Suprapubic skin (tissue), 4 donors: ENCODE measurements at regions not wholly inside any gene's neighbourhood (a gene's known extent, or its start where the extent isn't known, plus 50 kb on each side); places are given as distances from the start of the nearest gene placed in this dataset.

Experiments
- DNase-seq, 2 donors: peaks; one replicate each; pipeline ENCODE4 v3.0.0-alpha.2; 2019; ENCODE audit warnings: low spot score in 2 of 2
- H3K27ac ChIP-seq: fragments of 200-600 bp; sonication (generic); one replicate; pipeline ENCODE4 v1.5.1; 2019
- H3K27me3 ChIP-seq: fragments of 200-600 bp; sonication (generic); one replicate; pipeline ENCODE4 v1.5.1; 2019
- H3K36me3 ChIP-seq: fragments of 200-600 bp; sonication (generic); one replicate; pipeline ENCODE4 v1.5.1; 2019
- H3K4me1 ChIP-seq: fragments of 200-600 bp; sonication (generic); one replicate; pipeline ENCODE4 v1.5.1; 2019
- H3K4me3 ChIP-seq: fragments of 200-600 bp; sonication (generic); one replicate; pipeline ENCODE4 v1.5.1; 2019; ENCODE audit warnings: mild to moderate bottlenecking
- H3K9me3 ChIP-seq: fragments of 200-600 bp; sonication (generic); one replicate; pipeline ENCODE4 v1.5.1; 2019
- CTCF ChIP-seq, 2 donors: fragments of 200-600 bp in 1 of 2; fragments of 450-650 bp in 1 of 2; sonication (generic) in 1 of 2; IDR thresholded peaks; one replicate each; pipeline ENCODE4 v1.5.1; 2016 to 2019; ENCODE audit warnings: antibody characterized with exemption in 2 of 2, mild to moderate bottlenecking in 1 of 2, moderate library complexity in 1 of 2
- EP300 ChIP-seq: sonication (generic); formaldehyde crosslinking; IDR thresholded peaks from one replicate; pipeline ENCODE4 v1.6.1; 2017; ENCODE audit warnings: antibody characterized with exemption
- POLR2A ChIP-seq, 2 donors: fragments of 450-650 bp; IDR thresholded peaks; one replicate each; pipeline ENCODE4 v1.6.1; 2017; ENCODE audit warnings: antibody characterized with exemption in 2 of 2, mild to moderate bottlenecking in 2 of 2, moderate library complexity in 2 of 2
- POLR2AphosphoS5 ChIP-seq, 3 donors: sonication (generic); formaldehyde crosslinking; IDR thresholded peaks; one replicate each; pipeline ENCODE4 v1.6.1; 2017; ENCODE audit warnings: antibody characterized with exemption in 3 of 3
- WGBS: methylation state at CpG from one replicate; pipeline ENCODE4 v1.1.5; 2018; 5-methylcytosine and 5-hydroxymethylcytosine counted together

GRCh38 chr6:7468382-7469081, 72.9 kb upstream of the DSP start:
- H3K4me3 ChIP-seq: peak overlapping the region; percentile 34
- no peaks in the 10 kb centered on the region for H3K9me3 ChIP-seq
- H3K27ac ChIP-seq: peak overlapping the region; percentile 12
- no peaks in the 10 kb centered on the region for H3K36me3 ChIP-seq
- peaks cover 18% of the 10 kb centered on the region for H3K4me1 ChIP-seq
- no peaks in the 10 kb centered on the region for H3K27me3 ChIP-seq
- 12% methylated on average over 21 of the region's 21 CpGs for WGBS
- no peak for DNase-seq
- TF ChIP-seq POLR2AphosphoS5 (IDR thresholded peaks at IDR 0.05) (no peak), POLR2A (IDR thresholded peaks at IDR 0.05) (no peak), CTCF (IDR thresholded peaks at IDR 0.05) (no peak), EP300 (no peak)

- H3K27ac ChIP-seq: no peak overlapping the region
- H3K4me1 ChIP-seq: peaks cover 13% of the 10 kb centered on the region
- H3K4me3 ChIP-seq: no peak overlapping the region
- H3K9me3 ChIP-seq: no peaks in the 10 kb centered on the region
- no peaks in the 10 kb centered on the region for H3K36me3 ChIP-seq
- no peak for DNase-seq
- no peaks in the 10 kb centered on the region for H3K27me3 ChIP-seq
- 57% methylated on average over 4 of the region's 4 CpGs for WGBS
- TF ChIP-seq POLR2AphosphoS5 (IDR thresholded peaks at IDR 0.05) (no peak), CTCF (IDR thresholded peaks at IDR 0.05) (no peak), POLR2A (IDR thresholded peaks at IDR 0.05) (no peak), EP300 (no peak)
Measured at GRCh38 chr6:7469696-7470095, 71.8 kb upstream of the DSP start.

- Histone ChIP-seq H3K9me3 (no peaks in the 10 kb centered on the region), H3K4me3 (no peak overlapping the region), H3K27ac (no peak overlapping the region), H3K27me3 (no peaks in the 10 kb centered on the region), H3K36me3 (no peaks in the 10 kb centered on the region), H3K4me1 (peaks cover 16% of the 10 kb centered on the region)
- DNase-seq: no peak
- 91% methylated on average over 2 of the region's 2 CpGs for WGBS
- TF ChIP-seq POLR2AphosphoS5 (IDR thresholded peaks at IDR 0.05) (no peak), POLR2A (IDR thresholded peaks at IDR 0.05) (no peak), CTCF (IDR thresholded peaks at IDR 0.05) (no peak), EP300 (no peak)
Measured at GRCh38 chr6:7471171-7471570, 70.3 kb upstream of the DSP start.

- 80% methylated on average over 7 of the region's 7 CpGs for WGBS
- TF ChIP-seq EP300: no peak
- TF ChIP-seq CTCF (IDR thresholded peaks at IDR 0.05): no peak
- TF ChIP-seq POLR2AphosphoS5 (IDR thresholded peaks at IDR 0.05): no peak
- no peak for TF ChIP-seq POLR2A (IDR thresholded peaks at IDR 0.05)
- Histone ChIP-seq H3K27ac (no peak overlapping the region), H3K4me1 (peaks cover 3% of the 10 kb centered on the region), H3K36me3 (no peaks in the 10 kb centered on the region), H3K9me3 (no peaks in the 10 kb centered on the region), H3K27me3 (no peaks in the 10 kb centered on the region), H3K4me3 (no peak overlapping the region)
- no peak for DNase-seq
Measured at GRCh38 chr6:7473805-7474719, 67.4 kb upstream of the DSP start.

- H3K4me3 ChIP-seq: no peak overlapping the region
- H3K9me3 ChIP-seq: no peaks in the 10 kb centered on the region
- no peak for DNase-seq
- 78% methylated on average over 5 of the region's 5 CpGs for WGBS
- TF ChIP-seq POLR2AphosphoS5 (IDR thresholded peaks at IDR 0.05): no peak
- TF ChIP-seq CTCF (IDR thresholded peaks at IDR 0.05): no peak
- no peak for TF ChIP-seq POLR2A (IDR thresholded peaks at IDR 0.05)
- no peak for TF ChIP-seq EP300
- H3K4me1 ChIP-seq: peaks cover 5% of the 10 kb centered on the region
- H3K36me3 ChIP-seq: no peaks in the 10 kb centered on the region
- no peak overlapping the region for H3K27ac ChIP-seq
- H3K27me3 ChIP-seq: no peaks in the 10 kb centered on the region
Measured at GRCh38 chr6:7475081-7475480, 66.4 kb upstream of the DSP start.
